RPMI7951 (cell line): ENCODE measurements at regions not wholly inside any gene's neighbourhood (a gene's known extent, or its start where the extent isn't known, plus 50 kb on each side); places are given as distances from the start of the nearest gene placed in this dataset.
"Not testable (repeated sequence)": the region's sequence is repeated elsewhere in the genome, so short reads cannot be mapped to it uniquely, and the experiment has no call there.

ENCODE experiments used
- DNase-seq: peaks from one replicate; pipeline ENCODE4 v3.0.0-alpha.2; 2012; ENCODE audit warnings: low read depth

DNA sequence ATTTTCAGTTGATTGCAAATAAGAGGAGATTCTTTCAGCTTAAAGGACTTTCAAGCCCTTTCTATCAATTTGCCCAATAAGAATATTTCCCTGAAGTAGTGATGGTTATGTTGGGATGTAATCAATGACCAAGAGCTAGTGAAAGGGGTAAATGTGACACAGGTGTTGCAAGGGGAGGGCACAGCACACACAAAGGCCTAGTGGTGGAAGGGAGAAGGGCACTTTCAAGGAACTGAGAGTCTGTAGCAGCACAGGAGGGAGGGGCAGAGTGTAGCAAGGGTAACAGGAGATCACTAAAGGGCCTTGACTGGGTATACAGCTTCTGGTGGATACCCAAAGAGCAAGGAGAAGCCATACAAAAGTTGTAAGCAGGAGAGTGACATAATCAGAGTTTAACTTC lies 217.8 kb upstream of the ARHGEF26 start:
- DNase-seq, result no peak

GRCh38 chr3:153906366-153906765 lies 214.8 kb upstream of the ARHGEF26 start:
- no peak for DNase-seq

DNA sequence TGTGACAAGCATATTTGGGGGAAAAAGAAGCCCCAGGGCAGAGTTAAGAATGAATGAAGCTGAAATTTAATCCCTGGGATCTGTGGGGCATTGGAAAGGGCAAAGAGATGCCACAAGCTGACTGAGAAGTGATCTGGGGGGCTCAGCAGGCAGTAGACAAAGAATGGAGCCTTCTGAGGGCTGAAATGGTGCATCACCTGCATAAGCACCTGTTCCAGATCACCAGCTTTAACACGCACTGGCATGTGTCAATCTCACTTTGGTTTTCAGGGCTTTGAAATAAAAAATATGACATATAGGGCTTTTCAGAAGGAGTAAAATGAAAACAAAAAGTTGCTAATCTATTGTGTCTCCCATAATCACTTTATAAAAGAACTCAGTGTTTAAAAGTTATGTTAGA lies 210.8 kb upstream of the ARHGEF26 start:
- DNase-seq, result no peak

- DNase-seq, result no peak
Observed at GRCh38 chr3:153911116-153911515, 210.1 kb upstream of the ARHGEF26 start.

- DNase-seq, result no peak
Observed at GRCh38 chr3:153919773-153920172, 201.4 kb upstream of the ARHGEF26 start.

DNA sequence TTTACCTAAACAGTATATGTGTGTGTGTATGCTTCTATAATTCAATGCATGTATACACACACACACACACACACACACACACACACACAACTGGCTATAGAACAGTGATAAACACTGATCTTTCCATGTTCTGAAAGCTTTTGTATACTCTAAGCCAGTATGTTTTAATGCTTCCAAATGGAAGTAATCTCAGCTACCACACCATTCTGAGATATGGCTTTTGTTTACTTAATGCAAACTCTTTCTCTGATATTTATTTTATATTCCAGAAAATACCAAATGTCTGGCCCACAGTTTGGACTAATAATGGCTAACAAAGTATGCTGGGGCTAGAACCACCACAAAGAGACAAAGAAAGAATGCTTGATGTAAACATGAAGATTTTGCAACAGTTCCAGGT lies 199.4 kb upstream of the ARHGEF26 start:
- no peak for DNase-seq

GRCh38 chr3:153925841-153926514 lies 195.2 kb upstream of the ARHGEF26 start:
- DNase-seq, result no peak

DNA sequence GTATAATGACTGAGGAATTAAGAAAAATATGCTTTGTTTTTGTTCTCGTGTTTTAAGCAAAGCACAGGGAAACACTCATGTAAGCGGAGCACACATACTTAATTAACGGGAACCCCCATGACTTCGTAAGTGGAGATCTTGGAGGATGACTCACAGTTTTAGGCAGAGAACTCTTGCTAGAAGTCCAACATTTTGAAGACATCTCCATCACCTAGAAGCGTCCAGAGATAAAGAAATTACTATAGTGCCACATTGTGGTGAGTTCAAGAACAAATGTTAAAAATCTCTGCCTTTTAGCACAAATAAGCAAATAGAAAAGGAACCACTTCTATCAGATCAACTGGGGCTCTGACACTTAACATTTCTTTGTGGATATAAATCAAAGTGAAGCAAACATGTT lies 194.1 kb upstream of the ARHGEF26 start:
- DNase-seq, result peak; percentile 34

DNA sequence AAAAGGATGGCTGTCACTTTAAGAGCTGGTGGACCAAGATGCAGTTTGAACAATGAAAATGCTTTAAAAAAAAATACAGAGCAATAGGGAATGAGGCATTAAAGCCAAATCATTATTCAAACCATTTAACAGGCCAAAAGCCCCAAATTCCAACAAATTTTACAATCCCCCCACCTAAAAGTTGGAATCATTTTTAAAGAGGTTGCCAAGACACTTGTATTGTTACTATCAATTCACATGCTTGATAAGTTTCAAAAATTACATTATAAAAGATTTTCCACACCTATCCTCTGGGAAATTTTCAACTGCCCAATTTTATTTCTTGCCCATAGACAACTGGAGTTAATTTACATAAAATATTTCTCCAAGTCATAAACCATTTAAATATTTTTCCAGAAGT lies 192.3 kb upstream of the ARHGEF26 start:
- DNase-seq, result no peak

DNA sequence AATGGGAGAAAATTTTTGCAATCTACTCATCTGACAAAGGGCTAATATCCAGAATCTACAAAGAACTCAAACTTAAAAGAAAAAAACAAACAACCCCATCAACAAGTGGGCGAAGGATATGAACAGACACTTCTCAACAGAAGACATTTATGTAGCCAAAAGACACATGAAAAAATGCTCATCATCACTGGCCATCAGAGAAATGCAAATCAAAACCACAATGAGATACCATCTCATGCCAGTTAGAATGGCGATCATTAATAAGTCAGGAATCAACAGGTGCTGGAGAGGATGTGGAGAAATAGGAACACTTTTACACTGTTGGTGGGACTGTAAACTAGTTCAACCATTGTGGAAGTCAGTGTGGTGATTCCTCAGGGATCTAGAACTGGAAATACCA lies 187.7 kb upstream of the ARHGEF26 start:
- DNase-seq, result not testable (repeated sequence)

DNA sequence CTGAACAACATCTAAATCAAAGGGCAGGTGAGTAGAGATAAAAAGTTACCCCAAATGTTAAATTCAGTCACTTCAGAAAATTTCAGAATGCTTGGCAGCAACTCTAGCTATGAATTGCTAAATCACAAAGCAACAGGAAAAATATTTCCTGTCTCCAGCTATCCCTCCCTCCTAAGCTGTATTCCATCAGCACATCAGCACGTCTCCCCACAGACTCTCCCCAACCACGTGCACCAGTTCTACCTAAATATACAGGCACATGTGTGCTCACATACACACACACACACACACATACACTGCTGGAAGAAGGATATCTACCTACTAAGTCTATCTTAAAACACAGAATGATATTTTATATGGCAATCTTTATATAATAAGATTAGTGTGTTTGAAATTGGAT lies 177.1 kb upstream of the ARHGEF26 start:
- DNase-seq, result no peak

DNA sequence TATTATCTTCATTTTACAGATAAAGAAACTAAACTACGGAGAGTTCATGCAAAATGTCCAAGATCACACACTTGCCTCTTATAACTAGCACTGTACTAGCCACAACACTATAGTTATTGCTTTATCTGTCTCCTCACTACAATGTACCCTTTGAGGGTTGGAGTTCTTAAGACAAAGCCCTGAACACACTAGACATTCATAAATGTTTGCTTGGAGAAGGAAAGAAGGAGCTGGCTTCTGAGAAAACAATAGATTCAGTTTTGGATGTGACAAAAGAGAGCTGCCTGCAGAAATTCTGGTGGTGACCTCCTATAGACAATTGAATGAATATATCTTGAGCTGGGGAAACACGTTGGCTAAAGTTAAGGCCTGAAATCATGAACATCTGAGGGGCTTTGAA lies 169.9 kb upstream of the ARHGEF26 start:
- no peak for DNase-seq

GRCh38 chr3:153952091-153952490 lies 169.1 kb upstream of the ARHGEF26 start:
- DNase-seq, result no peak

DNA sequence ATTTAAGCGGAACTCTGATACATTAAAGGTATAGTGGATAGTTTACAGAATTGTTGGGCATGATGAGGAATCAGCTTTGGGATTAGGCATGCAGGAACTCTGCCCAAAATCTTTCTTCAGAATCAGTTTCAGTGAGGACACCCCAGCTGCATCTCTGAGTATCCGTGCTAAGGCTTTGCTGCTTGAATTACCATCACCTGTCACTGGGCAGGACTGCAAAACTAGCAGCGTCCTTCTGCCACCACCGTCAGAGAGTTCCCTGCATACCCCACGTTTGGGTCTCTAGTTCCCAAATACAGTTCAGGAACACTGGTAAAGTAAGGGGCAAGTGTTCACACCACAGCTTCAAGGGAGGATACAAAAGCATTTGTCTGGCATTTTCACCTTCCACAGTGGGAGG lies 164.6 kb upstream of the ARHGEF26 start:
- DNase-seq, result no peak

DNA sequence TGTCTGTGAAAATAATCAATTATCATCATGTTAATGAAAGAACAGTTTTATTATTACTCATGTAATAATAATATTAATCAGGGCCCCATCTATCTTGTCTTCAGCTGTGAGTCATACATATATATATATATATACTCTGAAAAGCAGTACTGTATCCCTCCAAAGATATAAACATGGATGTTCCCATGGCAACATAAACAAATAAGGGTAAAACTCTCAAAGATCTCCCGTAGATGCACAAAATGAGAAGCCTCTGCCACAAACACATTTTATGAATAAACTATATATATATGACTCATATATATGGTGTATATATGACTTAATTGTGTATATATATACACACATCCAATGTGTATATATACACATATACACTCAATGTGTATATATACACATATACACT lies 163.8 kb upstream of the ARHGEF26 start:
- no peak for DNase-seq

DNA sequence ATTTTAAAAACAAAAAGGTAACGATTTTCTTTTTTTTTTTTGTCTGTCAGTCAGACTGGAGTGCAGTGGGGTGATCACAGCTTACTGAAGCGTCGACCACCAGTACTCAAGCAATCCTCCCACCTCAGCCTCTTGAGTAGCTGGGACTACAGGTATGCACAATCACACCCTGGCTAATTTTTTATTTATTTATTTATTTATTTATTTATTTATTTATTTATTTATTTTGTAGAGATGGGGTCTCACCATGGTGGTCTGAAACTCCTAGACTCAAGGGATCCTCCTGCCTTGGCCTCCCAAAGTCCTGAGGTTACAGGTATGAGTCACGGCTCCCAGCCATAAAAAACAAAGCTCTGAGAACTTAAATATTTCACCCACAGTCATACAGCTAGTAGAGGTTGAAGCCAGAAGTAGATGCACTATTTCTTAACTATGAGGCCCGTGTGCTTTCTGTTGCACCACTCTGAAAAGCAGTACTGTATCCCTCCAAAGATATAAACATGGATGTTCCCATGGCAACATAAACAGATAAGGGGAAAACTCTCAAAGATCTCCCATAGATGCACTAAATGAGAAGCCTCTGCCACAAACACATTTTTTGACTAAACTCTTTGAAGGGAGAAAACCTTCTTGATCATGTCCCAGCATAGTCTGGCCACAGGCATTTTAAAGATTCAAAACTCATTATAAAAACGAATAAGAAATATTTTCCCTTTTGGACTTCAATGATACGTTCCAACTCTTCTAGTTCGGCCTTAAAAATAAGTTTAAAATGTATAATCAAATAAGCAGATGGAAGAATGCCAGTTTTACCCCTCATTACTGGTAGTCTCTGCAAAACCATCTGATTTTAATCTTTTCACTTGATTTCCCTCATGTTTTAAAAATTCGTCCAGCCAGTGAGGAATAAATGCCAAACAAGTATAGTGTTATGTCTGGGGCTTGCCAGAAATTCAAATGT lies 162.3 kb upstream of the ARHGEF26 start:
- DNase-seq, result no peak

DNA sequence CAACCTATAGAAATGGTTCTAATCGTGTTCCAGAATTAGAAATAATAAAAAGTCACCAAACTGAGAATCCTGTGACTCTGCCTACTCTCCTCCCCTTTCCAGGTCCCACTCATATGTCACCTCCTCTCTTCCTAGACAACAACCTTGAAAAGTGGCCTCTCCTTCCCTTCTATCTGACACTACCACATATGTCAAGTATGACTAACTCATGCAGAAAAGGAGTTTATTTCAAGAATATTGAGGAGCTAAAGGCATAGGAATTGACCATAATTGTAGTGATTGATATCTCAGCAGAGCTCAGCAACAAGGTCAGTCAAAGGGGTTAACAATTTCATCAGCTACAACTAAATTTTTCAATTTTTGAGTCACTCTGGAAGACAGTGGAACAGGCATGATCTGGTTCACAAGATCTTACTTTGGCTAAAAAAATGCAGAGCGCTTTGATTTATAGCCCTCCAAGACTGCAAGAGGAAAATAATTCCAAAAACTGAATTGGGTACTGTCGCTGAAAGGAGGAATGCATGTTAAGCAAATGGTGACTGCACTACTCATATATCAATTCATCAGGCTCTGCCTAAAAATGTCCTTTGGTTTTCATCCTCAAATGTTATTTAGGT lies 160.6 kb upstream of the ARHGEF26 start:
- no peak for DNase-seq

GRCh38 chr3:153961494-153961893 lies 159.7 kb upstream of the ARHGEF26 start:
- DNase-seq, result no peak

DNA sequence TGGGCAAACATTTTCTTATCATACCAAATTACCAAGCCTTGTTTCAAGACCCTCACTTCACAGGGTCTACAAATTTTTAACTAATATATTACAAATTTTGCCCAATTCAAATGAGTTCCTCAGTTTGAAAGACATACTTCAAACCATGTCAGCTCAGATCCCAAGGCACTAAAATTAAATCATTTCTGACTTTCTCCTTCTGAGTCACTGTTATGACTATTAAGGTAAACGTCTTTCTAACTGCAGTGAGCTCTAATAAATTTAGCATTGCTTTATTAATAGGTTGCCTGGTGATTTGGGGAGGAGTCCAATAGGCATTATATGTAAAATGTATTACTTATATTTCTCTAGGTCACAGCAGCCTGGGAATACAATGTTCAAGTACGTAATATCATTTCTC lies 158.2 kb upstream of the ARHGEF26 start:
- DNase-seq, result no peak

DNA sequence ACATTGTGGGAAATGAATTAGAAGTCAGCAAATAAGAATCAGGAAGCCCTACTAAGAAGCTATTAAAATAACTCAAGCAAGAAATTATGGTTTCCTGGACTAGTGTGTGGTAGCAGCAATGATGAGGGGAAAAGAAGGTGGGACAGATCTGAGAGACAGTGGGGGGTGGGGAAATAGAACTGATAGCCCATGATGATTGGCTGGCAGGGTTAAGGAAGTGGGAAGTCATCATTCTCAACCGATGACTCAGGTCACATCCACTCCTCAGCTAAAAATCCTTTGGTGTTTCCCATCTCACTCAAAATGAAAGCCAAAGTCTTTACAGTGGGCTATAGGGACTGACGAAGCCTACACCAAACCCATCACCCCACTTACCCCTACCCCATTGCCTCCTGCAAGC lies 153.9 kb upstream of the ARHGEF26 start:
- DNase-seq, result no peak

DNA sequence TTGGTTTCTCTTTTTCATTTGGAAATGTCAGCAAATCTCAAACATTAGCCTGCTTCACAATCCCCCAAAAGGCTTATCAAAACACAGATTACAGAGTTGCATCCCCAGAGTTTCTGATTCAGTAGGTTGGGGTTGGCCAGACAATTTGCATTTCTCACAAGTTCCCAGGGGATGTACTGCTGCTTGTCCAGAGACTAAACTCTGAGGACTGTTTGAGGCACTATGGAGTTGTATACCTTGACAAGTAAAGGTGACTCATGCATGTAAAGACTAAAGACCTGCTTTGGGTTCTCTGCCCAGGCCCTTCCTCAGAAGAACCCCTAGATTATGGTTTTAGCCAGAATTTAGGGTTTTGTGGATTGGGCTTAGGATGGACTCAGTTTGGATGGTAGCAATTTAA lies 151.1 kb upstream of the ARHGEF26 start:
- no peak for DNase-seq

DNA sequence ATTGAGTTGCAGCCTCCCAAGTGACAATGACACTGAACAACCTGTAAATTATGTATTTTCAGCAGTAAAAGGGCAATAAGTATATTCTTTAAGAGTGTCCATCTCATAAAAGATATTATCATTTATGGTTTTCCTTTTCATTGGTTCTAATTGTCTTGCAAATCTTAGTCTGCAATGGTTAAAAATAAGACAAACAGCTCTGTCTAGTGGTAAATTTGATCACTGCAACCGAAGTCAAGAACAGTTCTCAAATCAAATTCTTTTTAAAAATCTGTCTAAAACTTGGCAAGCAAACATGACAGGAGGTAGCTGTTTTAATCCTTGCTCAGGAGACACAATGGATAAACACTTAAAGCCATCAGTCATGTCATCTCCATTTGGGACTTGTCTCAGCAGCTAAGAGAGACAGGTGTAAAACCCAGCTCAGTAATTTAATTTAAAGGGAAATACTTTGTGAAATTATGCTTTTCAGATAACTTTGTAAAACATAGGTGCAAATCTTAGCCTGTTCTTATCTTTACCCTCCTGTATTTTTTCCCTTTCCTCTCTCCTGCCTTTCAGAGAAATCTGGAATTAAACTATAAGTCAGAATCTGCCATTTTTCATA lies 150.3 kb upstream of the ARHGEF26 start:
- DNase-seq, result no peak
